HFFc6 (cell line): ENCODE measurements at regions not wholly inside any gene's neighbourhood (a gene's known extent, or its start where the extent isn't known, plus 50 kb on each side); places are given as distances from the start of the nearest gene placed in this dataset.

Experiments used
- DNase-seq: peaks from one replicate; pipeline ENCODE4 v3.0.0-alpha.2; 2018
- H3K27ac Mint-ChIP-seq: 2 replicates; pipeline ENCODE4 v1.8.0; 2020; ENCODE audit warnings: mild to moderate bottlenecking, mixed read lengths
- H3K27me3 Mint-ChIP-seq: 2 replicates; pipeline ENCODE4 v1.8.0; 2021; ENCODE audit warnings: mild to moderate bottlenecking, moderate library complexity, mixed read lengths; ENCODE audit not compliant: insufficient read depth
- H3K36me3 Mint-ChIP-seq: 2 replicates; pipeline ENCODE4 v1.8.0; 2021; ENCODE audit warnings: low read depth, mixed read lengths
- H3K4me1 Mint-ChIP-seq: 2 replicates; pipeline ENCODE4 v1.8.0; 2020; ENCODE audit warnings: low read depth, mixed read lengths
- H3K4me3 Mint-ChIP-seq: 2 replicates; pipeline ENCODE4 v1.8.0; 2020; ENCODE audit warnings: mild to moderate bottlenecking, moderate library complexity, mixed read lengths
- H3K9me3 Mint-ChIP-seq: 2 replicates; pipeline ENCODE4 v1.8.0; 2020; ENCODE audit warnings: mild to moderate bottlenecking, mixed read lengths
- CTCF ChIP-seq: fragments of 200-600 bp; sonication (generic); IDR thresholded peaks from 2 replicates; pipeline ENCODE4 v1.5.0; 2021; ENCODE audit warnings: antibody characterized with exemption, mild to moderate bottlenecking

GRCh38 chr2:234378440-234378839, 118.4 kb downstream of the ARL4C start:
- Mint-ChIP-seq H3K36me3 (no peaks in the 10 kb centered on the region), H3K9me3 (no peaks in the 10 kb centered on the region), H3K4me1 (peaks cover 6% of the 10 kb centered on the region; the same call in 1 of the 2 replicates), H3K4me3 (no peak overlapping the region), H3K27ac (no peak overlapping the region), H3K27me3 (peaks cover 6% of the 10 kb centered on the region)
- no peak for DNase-seq
- TF ChIP-seq CTCF: no peak

- no peaks in the 10 kb centered on the region for H3K36me3 Mint-ChIP-seq
- peaks cover 6% of the 10 kb centered on the region; the same call in 1 of the 2 replicates for H3K4me1 Mint-ChIP-seq
- H3K27ac Mint-ChIP-seq: no peak overlapping the region
- peaks cover 6% of the 10 kb centered on the region for H3K27me3 Mint-ChIP-seq
- H3K4me3 Mint-ChIP-seq: no peak overlapping the region
- no peak for DNase-seq
- H3K9me3 Mint-ChIP-seq: no peaks in the 10 kb centered on the region
- TF ChIP-seq CTCF: no peak
Measured at GRCh38 chr2:234377761-234378391, 119.0 kb downstream of the ARL4C start.

GRCh38 chr2:234376229-234376628, 120.7 kb downstream of the ARL4C start:
- H3K9me3 Mint-ChIP-seq: no peaks in the 10 kb centered on the region
- no peak for TF ChIP-seq CTCF
- H3K27ac Mint-ChIP-seq: no peak overlapping the region
- peaks cover 6% of the 10 kb centered on the region for H3K27me3 Mint-ChIP-seq
- peaks cover 6% of the 10 kb centered on the region; the same call in 1 of the 2 replicates for H3K4me1 Mint-ChIP-seq
- H3K36me3 Mint-ChIP-seq: no peaks in the 10 kb centered on the region
- H3K4me3 Mint-ChIP-seq: no peak overlapping the region
- no peak for DNase-seq

- H3K9me3 Mint-ChIP-seq: no peaks in the 10 kb centered on the region
- no peak for TF ChIP-seq CTCF
- no peak for DNase-seq
- H3K4me1 Mint-ChIP-seq: peaks cover 6% of the 10 kb centered on the region; the same call in 1 of the 2 replicates
- no peak overlapping the region for H3K4me3 Mint-ChIP-seq
- H3K36me3 Mint-ChIP-seq: no peaks in the 10 kb centered on the region
- H3K27ac Mint-ChIP-seq: no peak overlapping the region
- peaks cover 10% of the 10 kb centered on the region for H3K27me3 Mint-ChIP-seq
Measured at GRCh38 chr2:234375176-234375880, 121.6 kb downstream of the ARL4C start.

- Mint-ChIP-seq H3K36me3 (no peaks in the 10 kb centered on the region), H3K4me1 (peaks cover 6% of the 10 kb centered on the region; the same call in 1 of the 2 replicates), H3K27ac (no peak overlapping the region), H3K9me3 (no peaks in the 10 kb centered on the region), H3K4me3 (no peak overlapping the region), H3K27me3 (peaks cover 11% of the 10 kb centered on the region)
- TF ChIP-seq CTCF: no peak
- DNase-seq: no peak
Measured at GRCh38 chr2:234374736-234375135, 122.1 kb downstream of the ARL4C start.
